HG03097 (cell line): ENCODE measurements at regions not wholly inside any gene's neighbourhood (a gene's known extent, or its start where the extent isn't known, plus 50 kb on each side); places are given as distances from the start of the nearest gene placed in this dataset.

Experiments
- ATAC-seq: cut with Tn5 transposase; IDR thresholded peaks from one replicate; pipeline ENCODE4 v1.9.1; 2021; ENCODE audit not compliant: unreplicated experiment, low FRiP score

DNA sequence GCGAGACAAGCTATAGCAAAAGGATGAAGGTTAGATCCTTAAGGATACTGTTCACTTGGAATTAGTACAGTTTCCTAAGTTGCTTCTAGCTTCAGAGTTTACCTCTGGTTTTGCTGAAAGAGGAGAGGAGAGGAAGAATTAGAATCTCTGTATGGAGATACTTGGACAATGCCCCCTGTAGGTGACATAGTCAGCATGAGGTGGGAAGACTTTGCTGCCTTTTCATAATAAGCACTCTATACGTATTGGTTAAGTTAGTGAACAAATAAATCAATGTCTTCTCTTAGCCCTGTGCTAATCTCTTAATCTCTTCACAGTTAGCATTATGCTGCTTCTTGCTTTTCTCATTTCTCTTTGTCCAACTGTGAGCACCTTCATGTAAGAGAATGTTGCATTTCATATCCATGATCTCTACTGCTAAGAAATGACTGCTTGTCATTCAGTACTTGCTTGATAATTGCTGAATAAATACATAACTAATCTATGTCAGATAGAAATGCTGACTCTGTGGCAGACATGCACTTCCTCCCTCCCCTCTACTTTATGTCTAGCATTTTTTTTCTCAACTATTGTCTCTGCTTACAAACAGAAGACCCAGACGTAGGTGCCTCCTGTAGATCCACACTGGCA, 527.2 kb downstream of the GBA3 start:
- no peak for ATAC-seq

- ATAC-seq: no peak
Observed at GRCh38 chr4:23213198-23213597, 520.5 kb downstream of the GBA3 start.

DNA sequence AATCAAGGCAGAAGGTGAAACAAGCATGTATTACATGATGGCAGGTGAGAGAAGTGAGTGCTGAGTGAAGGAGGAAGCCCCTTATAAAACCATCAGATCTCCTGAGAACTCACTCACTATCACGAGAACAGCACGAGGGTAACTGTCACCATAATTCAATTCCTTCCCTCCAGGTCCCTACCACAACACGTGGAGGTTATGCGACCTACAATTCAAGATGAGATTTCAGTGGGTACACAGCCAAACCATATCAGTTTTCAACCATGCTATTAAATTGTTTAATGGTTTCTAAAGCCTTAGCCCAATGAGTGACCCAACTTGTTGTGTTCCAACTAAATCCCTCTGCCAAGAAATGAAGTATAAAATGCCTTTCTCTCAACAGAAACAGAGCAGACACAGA, 519.8 kb downstream of the GBA3 start:
- ATAC-seq: no peak

GRCh38 chr4:23207059-23207458, 514.3 kb downstream of the GBA3 start:
- ATAC-seq: no peak

GRCh38 chr4:23202712-23203247, 510.0 kb downstream of the GBA3 start:
- ATAC-seq: no peak

DNA sequence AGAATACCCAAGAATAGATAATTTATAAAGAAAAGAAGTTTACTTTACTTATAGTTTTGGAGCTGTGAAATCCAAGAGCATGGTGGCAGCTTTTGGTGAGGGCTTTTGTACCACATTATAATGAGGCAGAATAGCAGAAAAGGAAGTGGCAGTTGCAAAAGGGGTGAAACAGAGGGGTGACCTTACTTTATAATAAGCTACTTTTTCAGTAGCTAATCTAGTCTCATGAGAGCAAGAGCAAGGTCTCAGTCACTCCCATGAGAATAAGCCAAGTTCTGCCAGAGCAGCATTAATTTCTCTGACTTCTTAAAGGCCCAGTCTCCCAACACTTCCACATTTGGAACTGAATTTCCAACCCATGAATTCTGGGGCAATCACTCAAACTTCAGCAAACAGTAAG, 502.0 kb downstream of the GBA3 start:
- no peak for ATAC-seq

GRCh38 chr4:23174179-23174578, 481.4 kb downstream of the GBA3 start:
- ATAC-seq: no peak

GRCh38 chr4:23171976-23172375, 479.2 kb downstream of the GBA3 start:
- no peak for ATAC-seq

- no peak for ATAC-seq
Observed at GRCh38 chr4:23169608-23170311, 477.0 kb downstream of the GBA3 start.

GRCh38 chr4:23166919-23167318, 474.2 kb downstream of the GBA3 start:
- ATAC-seq: no peak

- ATAC-seq: no peak
Observed at GRCh38 chr4:23166407-23166806, 473.7 kb downstream of the GBA3 start.

DNA sequence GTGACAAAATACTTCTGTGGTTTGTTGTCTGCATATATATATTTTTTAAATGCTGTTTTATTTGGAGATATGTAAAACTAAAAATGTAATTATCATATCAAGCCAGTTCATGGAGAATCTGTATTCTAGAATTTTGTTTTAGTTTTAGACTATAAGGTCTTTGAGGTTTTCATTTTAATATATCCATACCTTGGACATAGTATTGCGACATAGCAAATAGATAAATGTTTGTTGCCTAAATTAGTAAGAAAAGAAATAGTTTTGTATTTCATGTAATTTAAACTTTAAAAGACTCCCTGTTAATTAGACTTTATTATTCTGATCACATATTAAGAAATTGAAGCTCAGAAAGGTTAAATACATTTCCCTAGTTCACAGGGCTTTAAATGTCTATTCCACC, 472.9 kb downstream of the GBA3 start:
- no peak for ATAC-seq

DNA sequence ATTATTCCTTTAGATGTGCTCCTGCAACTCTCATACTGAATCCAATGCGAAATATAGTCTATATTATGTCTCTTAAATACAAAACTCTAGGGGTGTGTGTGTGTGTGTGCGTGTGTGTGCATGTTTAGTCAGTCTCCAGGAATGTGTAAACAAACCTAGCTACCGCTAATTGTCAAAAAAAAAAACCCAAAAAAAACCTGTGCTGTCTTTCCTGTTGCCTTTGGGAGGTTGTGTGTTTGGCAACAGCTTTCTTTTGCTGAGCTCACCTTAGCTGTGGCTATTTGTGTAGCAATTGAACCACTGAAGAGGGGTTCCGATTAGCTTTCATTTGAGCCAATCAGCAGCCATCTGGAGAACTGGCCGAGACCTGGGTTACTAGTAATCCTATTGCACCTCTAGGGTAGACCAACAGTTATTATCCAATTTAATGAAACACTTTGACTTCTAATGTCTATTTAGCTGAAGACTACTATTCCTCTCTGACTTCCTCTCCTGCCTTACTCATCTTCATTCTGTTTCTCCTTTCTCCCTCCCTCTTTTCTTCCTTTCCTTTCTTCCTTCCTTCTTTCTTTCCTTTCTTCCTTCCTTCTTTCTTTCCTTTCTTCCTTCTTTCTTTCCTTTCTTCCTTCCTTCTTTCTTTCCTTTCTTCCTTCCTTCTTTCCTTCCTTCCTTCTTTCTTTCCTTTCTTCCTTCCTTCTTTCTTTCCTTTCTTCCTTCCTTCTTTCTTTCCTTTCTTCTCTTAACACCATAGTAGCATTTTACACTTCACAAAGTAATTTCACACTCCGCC, 471.1 kb downstream of the GBA3 start:
- ATAC-seq: no peak

- ATAC-seq: no peak
Observed at GRCh38 chr4:23162275-23162674, 469.5 kb downstream of the GBA3 start.

DNA sequence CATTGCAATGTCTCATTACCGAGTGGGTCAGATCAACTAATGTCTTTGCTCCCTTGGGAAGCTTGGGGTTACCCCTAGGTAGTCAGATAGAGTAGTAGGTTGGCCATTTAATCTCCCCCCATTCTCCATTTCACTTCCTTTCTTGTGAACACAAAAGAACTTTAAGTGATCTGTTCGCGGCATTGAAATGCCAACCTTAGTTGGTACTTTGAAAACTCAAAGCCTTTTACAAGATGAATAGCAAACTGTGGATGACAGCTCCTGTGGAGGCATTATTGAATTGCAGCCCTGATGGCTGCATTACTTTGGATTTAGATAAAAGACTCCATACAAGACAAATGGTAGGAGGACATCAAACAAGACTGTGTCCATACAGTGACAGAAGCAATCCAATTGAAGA, 469.1 kb downstream of the GBA3 start:
- no peak for ATAC-seq

- ATAC-seq: no peak
Observed at GRCh38 chr4:23153076-23153475, 460.3 kb downstream of the GBA3 start.

- no peak for ATAC-seq
Observed at GRCh38 chr4:23149815-23150214, 457.1 kb downstream of the GBA3 start.

GRCh38 chr4:23144707-23145106, 452.0 kb downstream of the GBA3 start:
- ATAC-seq: no peak

DNA sequence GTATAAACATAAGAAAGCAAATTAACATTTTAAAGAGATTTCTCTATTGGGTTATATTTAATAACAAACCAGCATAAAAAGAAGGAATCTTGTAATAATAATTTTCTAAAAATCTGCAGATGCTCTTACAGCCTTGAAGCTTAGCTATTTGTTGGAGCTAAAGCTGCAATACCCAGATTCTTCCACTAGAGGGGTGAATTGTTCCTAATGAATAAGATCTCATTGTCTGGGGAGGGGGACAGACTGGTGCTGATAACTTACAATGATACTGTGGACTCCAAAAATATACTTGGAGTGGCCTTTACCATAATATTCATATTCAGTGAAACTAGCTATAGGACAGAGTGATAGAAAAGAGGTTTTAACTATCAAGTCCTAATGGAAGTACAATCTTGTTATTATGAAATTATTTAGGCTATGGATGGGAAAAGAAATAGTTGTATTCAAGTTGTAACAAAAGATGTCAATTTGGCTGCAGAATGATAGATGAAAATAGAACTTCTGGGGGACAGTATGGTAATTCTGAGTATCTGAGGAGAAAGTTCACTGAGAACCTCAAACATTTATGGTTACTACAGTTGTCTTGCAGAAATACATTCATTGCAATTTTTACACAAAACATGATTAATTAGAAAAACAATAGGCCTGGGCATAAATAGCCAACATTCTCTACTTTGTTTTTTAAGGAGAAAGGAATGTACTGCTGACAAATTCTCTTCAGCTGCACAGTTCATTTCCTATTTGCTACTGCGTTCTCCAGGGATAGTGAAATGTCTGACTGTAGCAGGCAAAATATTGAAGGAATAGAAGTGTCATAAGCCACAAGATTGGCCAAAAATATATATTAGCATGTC, 443.3 kb downstream of the GBA3 start:
- ATAC-seq: no peak

GRCh38 chr4:23134331-23134730, 441.6 kb downstream of the GBA3 start:
- ATAC-seq: no peak

- ATAC-seq: no peak
Observed at GRCh38 chr4:23130845-23131244, 438.1 kb downstream of the GBA3 start.
